ENCODE measurements at regions not wholly inside any gene's neighbourhood (a gene's known extent, or its start where the extent isn't known, plus 50 kb on each side); places are given as distances from the start of the nearest gene placed in this dataset.
A peak's percentile ranks its signal among the peaks of the same experiment; 100 is the strongest.

DNA sequence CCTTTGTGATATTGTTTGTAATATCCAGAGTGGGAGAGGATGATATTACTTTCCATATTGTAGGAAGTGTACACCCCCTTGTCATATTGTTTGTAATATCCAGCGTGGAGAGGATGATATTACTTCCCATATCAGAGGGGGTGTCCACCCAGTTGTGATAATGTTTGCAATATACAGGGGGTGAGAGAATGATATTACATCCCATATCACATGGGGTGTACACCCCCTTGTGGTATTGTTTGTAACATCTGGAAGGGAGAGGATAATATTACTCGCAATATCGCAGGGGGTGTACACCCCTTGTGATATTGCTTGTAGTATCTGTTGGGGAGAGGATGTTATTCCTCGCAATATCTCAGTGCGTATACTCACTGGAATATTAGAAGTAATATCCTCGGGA lies 61.5 kb downstream of the PRSS23 start:
- H3K27ac Mint-ChIP-seq = no peak overlapping the region
- peaks cover 5% of the 10 kb centered on the region for H3K4me1 Mint-ChIP-seq
- H3K4me3 Mint-ChIP-seq = no peak overlapping the region
- TF ChIP-seq, protein P1, sequence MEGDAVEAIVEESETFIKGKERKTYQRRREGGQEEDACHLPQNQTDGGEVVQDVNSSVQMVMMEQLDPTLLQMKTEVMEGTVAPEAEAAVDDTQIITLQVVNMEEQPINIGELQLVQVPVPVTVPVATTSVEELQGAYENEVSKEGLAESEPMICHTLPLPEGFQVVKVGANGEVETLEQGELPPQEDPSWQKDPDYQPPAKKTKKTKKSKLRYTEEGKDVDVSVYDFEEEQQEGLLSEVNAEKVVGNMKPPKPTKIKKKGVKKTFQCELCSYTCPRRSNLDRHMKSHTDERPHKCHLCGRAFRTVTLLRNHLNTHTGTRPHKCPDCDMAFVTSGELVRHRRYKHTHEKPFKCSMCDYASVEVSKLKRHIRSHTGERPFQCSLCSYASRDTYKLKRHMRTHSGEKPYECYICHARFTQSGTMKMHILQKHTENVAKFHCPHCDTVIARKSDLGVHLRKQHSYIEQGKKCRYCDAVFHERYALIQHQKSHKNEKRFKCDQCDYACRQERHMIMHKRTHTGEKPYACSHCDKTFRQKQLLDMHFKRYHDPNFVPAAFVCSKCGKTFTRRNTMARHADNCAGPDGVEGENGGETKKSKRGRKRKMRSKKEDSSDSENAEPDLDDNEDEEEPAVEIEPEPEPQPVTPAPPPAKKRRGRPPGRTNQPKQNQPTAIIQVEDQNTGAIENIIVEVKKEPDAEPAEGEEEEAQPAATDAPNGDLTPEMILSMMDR (IDR thresholded peaks at IDR 0.05; ENCODE audit: unreplicated experiment in 3 of 3) = no peak
- H3K9me3 Mint-ChIP-seq = peaks cover 10% of the 10 kb centered on the region
- no peaks in the 10 kb centered on the region for H3K27me3 Mint-ChIP-seq (ENCODE audit: low read depth)
- H3K36me3 Mint-ChIP-seq (ENCODE audit: low read depth) = peaks cover 4% of the 10 kb centered on the region

DNA sequence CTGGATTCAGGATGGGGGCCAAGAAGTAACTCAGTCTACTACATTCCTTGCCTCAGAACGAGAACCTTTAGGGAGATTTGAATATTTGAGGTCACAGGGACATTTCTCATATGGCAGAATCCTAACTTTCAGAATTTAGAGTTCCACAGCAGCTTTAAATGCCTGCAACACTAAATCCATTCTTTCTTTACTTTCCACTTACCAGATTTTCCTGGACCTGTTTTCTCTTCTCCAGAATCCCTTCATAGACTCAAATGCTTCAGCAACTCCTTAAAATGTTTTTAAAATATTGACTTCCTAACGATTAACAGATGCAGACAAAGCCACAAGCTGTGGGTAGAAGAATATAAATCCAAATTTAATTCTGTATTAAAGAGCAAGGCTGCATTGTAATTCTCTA lies 63.1 kb downstream of the PRSS23 start:
- Mint-ChIP-seq H3K4me3 (no peak overlapping the region), H3K36me3 (ENCODE audit: low read depth) (peaks cover 4% of the 10 kb centered on the region), H3K27ac (peak overlapping the region; percentile 9 to 51 (median 32)), H3K9me3 (peaks cover 10% of the 10 kb centered on the region), H3K4me1 (peaks cover 5% of the 10 kb centered on the region), H3K27me3 (ENCODE audit: low read depth) (no peaks in the 10 kb centered on the region)
- TF ChIP-seq, protein P1 (IDR thresholded peaks at IDR 0.05; ENCODE audit: unreplicated experiment in 3 of 3) = no peak

DNA sequence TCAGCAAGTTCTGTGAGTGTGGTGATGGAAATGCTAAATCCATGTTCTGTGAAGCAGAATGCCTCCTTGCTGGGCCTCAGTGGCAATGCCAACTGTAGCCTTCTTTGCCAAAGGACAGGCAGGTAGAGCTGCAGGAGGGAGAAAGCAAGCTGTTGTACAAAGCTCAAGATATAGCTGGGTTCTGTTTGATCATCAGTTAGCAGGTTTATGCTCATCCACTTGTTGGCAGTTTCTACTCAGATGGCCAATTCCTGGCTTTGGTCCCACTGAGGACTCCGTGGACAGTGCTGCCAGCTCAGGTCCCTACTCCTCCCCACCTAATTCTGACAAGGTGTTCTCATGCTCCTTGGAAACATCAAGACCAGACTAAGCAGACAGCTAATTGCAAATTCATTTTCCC lies 65.1 kb downstream of the PRSS23 start:
- H3K27me3 Mint-ChIP-seq (ENCODE audit: low read depth) = no peaks in the 10 kb centered on the region

DNA sequence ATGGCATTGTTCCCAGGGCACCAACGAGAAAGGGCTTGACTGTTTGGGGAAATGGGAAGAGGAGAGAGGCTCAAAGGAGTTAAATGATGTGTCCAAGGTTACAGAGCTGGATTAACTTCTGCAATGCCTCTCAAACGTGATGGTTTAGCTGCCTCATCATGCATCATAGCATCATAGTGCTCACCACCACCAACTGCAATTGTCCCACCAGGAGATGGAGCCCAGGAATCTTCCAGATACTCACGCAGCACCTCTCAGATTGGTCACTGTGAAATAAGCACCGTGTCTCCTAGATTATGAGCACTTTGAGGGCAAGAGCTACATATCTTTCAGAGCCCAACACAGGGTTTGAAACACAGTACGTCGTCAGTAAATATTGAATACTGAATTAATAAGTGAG lies 69.2 kb downstream of the PRSS23 start:
- TF ChIP-seq, protein P1 (IDR thresholded peaks at IDR 0.05; ENCODE audit: unreplicated experiment in 3 of 3) = no peak
- Mint-ChIP-seq H3K27ac (peak overlapping the region in 2 of 3 experiments; percentile 77 to 80), H3K36me3 (ENCODE audit: low read depth) (no peaks in the 10 kb centered on the region), H3K4me1 (peaks cover 37% of the 10 kb centered on the region), H3K9me3 (no peaks in the 10 kb centered on the region), H3K27me3 (ENCODE audit: low read depth) (no peaks in the 10 kb centered on the region), H3K4me3 (no peak overlapping the region)

More for the DNA sequence above, 65.1 kb downstream of the PRSS23 start:
- Mint-ChIP-seq H3K27ac (no peak overlapping the region), H3K36me3 (ENCODE audit: low read depth) (peaks cover 4% of the 10 kb centered on the region), H3K4me1 (peaks cover 16% of the 10 kb centered on the region), H3K9me3 (peaks cover 10% of the 10 kb centered on the region), H3K4me3 (no peak overlapping the region)
- TF ChIP-seq, protein P1 (IDR thresholded peaks at IDR 0.05; ENCODE audit: unreplicated experiment in 3 of 3) = no peak

DNA sequence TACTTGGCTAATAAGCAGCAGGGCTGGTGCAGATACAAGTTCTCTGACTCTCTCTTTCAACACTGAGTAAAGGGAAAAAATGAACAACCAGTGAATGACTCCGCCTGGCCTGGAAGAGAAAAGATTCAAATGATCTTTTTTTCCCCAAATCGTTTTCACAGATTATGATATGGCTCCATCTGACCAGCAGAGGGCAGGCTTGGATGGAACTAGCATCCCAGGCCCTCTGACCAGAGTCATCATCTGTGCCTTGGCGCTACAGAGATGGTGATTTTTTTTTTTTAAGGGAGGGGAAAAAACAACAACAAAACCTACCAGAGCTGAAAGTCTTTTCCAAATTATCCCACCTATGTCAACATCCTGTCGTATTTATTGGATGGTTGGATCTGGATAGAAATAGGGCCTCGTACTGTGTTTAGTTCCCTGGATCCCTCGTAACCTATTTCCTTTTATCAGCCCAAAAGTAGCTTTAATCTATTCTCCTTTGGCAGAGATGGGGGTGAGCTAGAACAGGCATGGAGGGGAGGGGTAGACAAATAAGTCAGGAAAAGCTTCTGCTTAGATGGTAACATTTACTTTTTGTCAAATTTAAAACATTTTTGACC lies 69.7 kb downstream of the PRSS23 start:
- no peaks in the 10 kb centered on the region for H3K9me3 Mint-ChIP-seq
- peak overlapping the region; percentile 21 to 80 (median 77) for H3K27ac Mint-ChIP-seq
- H3K4me3 Mint-ChIP-seq = no peak overlapping the region
- H3K36me3 Mint-ChIP-seq (ENCODE audit: low read depth) = no peaks in the 10 kb centered on the region
- H3K27me3 Mint-ChIP-seq (ENCODE audit: low read depth) = no peaks in the 10 kb centered on the region
- peaks cover 39% of the 10 kb centered on the region for H3K4me1 Mint-ChIP-seq
- TF ChIP-seq, protein P1 (IDR thresholded peaks at IDR 0.05; ENCODE audit: unreplicated experiment in 3 of 3) = peak; percentile 76 to 84 (median 81)

DNA sequence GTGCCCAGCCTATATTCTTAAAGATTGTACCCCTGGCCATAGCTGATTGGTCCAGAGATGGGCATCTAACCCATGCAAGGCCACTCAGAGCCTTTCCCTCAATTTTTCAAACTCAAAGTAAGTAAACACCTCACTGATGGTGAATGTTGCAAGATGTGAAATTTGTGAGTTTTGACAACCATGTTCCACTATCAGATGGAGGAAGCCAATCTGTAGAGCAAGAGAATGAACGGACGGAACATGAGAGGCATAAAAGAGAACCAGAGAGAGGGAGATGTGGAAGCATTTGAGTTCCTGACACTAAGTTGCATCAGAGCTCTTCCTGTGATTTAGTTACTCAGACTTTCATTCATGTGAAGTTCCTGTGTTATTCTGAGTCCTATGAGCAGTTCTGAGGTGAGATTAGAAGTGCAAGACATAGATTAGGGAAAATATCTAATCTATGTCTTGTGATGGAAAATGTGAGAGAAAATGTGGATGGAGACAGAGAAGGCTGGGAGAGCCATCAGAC lies 73.3 kb downstream of the PRSS23 start:
- Mint-ChIP-seq H3K9me3 (no peaks in the 10 kb centered on the region), H3K36me3 (ENCODE audit: low read depth) (peaks cover 10% of the 10 kb centered on the region), H3K4me3 (no peak overlapping the region), H3K27me3 (ENCODE audit: low read depth) (no peaks in the 10 kb centered on the region), H3K4me1 (peaks cover 44% of the 10 kb centered on the region), H3K27ac (peak overlapping the region; percentile 2 to 18 (median 9))
- TF ChIP-seq, protein P1 (IDR thresholded peaks at IDR 0.05; ENCODE audit: unreplicated experiment in 3 of 3) = no peak
